ENCODE measurements at regions not wholly inside any gene's neighbourhood (a gene's known extent, or its start where the extent isn't known, plus 50 kb on each side); places are given as distances from the start of the nearest gene placed in this dataset.

GRCh38 chr3:31392568-31392967 is 140.2 kb upstream of the STT3B start:
- no peak for DNase-seq (ENCODE audit: low read depth, low spot score)
- ChIA-PET POLR2A (no interaction called here), CTCF (no interaction called here), RAD21 (ENCODE audit: low non-redundant PET in 1 of 2, low total read pairs in 2 of 2, uncharacterized antibody in 2 of 2, unreplicated experiment in 2 of 2) (no interaction called here)
- Histone ChIP-seq H3K4me3 (replicated peaks in 1 of 2; ENCODE audit: low read depth in 1 of 2, low read length in 2 of 2) (no peak overlapping the region), H3K4me1 (ENCODE audit: control insufficient read depth in 1 of 2, insufficient read depth in 2 of 2, low read length in 2 of 2) (no peaks in the 10 kb centered on the region), H3K9me2 (ENCODE audit: insufficient read depth) (no peaks in the 10 kb centered on the region), H2AFZ (ENCODE audit: low read depth, low read length, poor library complexity, severe bottlenecking) (no peak overlapping the region), H3K79me2 (ENCODE audit: insufficient read depth, low read length) (no peaks in the 10 kb centered on the region), H3K9me3 (ENCODE audit: control insufficient read depth in 1 of 2, insufficient read depth in 1 of 2, low read depth in 1 of 2, low read length in 2 of 2) (no peaks in the 10 kb centered on the region), H3K27ac (ENCODE audit: low read depth, low read length) (no peak overlapping the region), H4K20me1 (ENCODE audit: insufficient read depth) (no peaks in the 10 kb centered on the region), H3K36me3 (ENCODE audit: control insufficient read depth in 1 of 2, insufficient read depth in 2 of 2, low read length in 2 of 2) (no peaks in the 10 kb centered on the region), H3K4me2 (ENCODE audit: low read length) (no peak overlapping the region), H3K27me3 (ENCODE audit: insufficient read depth, low read length) (no peaks in the 10 kb centered on the region), H3K9ac (ENCODE audit: low read length) (no peak overlapping the region)
- no TSS peak for BruUV-seq (replicated peaks)
- intact Hi-C loops (cut with micrococcal nuclease), result no loop called here
- no peak for TF ChIP-seq JUND (IDR thresholded peaks at IDR 0.05)
- TF ChIP-seq REST (IDR thresholded peaks at IDR 0.05; ENCODE audit: low read depth), result no peak
- no peak for TF ChIP-seq CTCF (IDR thresholded peaks at IDR 0.05 in 2 of 3, conservative IDR thresholded peaks at IDR 0.05 in 1 of 3; ENCODE audit: borderline replicate concordance in 1 of 3, insufficient read depth in 1 of 3, low read depth in 2 of 3, low read length in 2 of 3)
- no peak for TF ChIP-seq EZH2 (IDR thresholded peaks at IDR 0.05)
- no peak for TF ChIP-seq YY1 (IDR thresholded peaks at IDR 0.05; ENCODE audit: extremely low read depth, insufficient replicate concordance, low read depth, low read length)
- TF ChIP-seq EGR1 (IDR thresholded peaks at IDR 0.05; ENCODE audit: low read depth), result no peak
- TF ChIP-seq MAX (IDR thresholded peaks at IDR 0.05), result no peak
- TF ChIP-seq TCF7L2 (IDR thresholded peaks at IDR 0.05; ENCODE audit: borderline replicate concordance, extremely low read depth, insufficient read depth, insufficient read length), result no peak
- TF ChIP-seq ZBTB33 (IDR thresholded peaks at IDR 0.05; ENCODE audit: extremely low read depth, insufficient replicate concordance, low read length), result no peak
- no peak for TF ChIP-seq CEBPB (IDR thresholded peaks at IDR 0.05; ENCODE audit: low read depth)
- no peak for TF ChIP-seq ZFX (IDR thresholded peaks at IDR 0.05)
- no peak for TF ChIP-seq SIN3A (IDR thresholded peaks at IDR 0.05; ENCODE audit: low read depth)
- no peak for TF ChIP-seq ATF3 (IDR thresholded peaks at IDR 0.05)
- TF ChIP-seq EZH2phosphoT487 (IDR thresholded peaks at IDR 0.05; ENCODE audit: borderline replicate concordance), result no peak
- TF ChIP-seq SRF (IDR thresholded peaks at IDR 0.05; ENCODE audit: low read depth), result no peak
- TF ChIP-seq ELF1 (IDR thresholded peaks at IDR 0.05; ENCODE audit: borderline replicate concordance, low read depth), result no peak
- TF ChIP-seq FOSL1 (IDR thresholded peaks at IDR 0.05; ENCODE audit: low read depth), result no peak
- TF ChIP-seq POLR2AphosphoS5 (IDR thresholded peaks at IDR 0.05; ENCODE audit: low read depth, low read length), result no peak
- ATAC-seq, result no peak

Data from HCT116 (cell line).